ENCODE measurements at regions not wholly inside any gene's neighbourhood (a gene's known extent, or its start where the extent isn't known, plus 50 kb on each side); places are given as distances from the start of the nearest gene placed in this dataset.

DNA sequence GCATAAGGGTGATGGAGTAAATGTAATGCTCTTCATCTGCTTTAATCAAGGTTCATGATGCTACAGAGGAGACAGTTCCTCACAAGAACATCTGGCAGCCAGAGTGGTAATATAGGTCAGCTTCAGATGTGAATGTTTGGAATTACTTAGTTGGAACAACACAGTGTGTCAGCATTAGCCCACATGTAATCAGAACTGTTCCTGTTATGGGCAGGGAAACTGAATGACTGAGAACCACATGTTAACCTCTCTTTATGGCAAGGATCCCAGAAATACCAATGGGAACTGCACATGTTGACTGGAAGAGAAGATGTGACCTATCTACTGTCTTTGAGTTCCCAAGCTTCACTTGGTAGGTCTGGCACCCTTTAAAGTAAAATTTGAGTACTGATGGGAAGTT, 390.1 kb upstream of the PDE3A start:
- TF ChIP-seq, protein P1, sequence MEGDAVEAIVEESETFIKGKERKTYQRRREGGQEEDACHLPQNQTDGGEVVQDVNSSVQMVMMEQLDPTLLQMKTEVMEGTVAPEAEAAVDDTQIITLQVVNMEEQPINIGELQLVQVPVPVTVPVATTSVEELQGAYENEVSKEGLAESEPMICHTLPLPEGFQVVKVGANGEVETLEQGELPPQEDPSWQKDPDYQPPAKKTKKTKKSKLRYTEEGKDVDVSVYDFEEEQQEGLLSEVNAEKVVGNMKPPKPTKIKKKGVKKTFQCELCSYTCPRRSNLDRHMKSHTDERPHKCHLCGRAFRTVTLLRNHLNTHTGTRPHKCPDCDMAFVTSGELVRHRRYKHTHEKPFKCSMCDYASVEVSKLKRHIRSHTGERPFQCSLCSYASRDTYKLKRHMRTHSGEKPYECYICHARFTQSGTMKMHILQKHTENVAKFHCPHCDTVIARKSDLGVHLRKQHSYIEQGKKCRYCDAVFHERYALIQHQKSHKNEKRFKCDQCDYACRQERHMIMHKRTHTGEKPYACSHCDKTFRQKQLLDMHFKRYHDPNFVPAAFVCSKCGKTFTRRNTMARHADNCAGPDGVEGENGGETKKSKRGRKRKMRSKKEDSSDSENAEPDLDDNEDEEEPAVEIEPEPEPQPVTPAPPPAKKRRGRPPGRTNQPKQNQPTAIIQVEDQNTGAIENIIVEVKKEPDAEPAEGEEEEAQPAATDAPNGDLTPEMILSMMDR (IDR thresholded peaks at IDR 0.05), result no peak
- H3K36me3 Mint-ChIP-seq (ENCODE audit: low read depth), result no peaks in the 10 kb centered on the region
- H3K4me1 Mint-ChIP-seq (ENCODE audit: low read depth), result peaks cover 16% of the 10 kb centered on the region
- H3K27me3 Mint-ChIP-seq (ENCODE audit: low read depth), result no peaks in the 10 kb centered on the region
- no peak overlapping the region for H3K4me3 Mint-ChIP-seq (ENCODE audit: unreplicated experiment)
- no peak for DNase-seq (ENCODE audit: low spot score)
- H3K9me3 Mint-ChIP-seq (ENCODE audit: low read depth), result peaks cover 6% of the 10 kb centered on the region
- H3K27ac Mint-ChIP-seq (ENCODE audit: unreplicated experiment), result peak overlapping the region; percentile 17

DNA sequence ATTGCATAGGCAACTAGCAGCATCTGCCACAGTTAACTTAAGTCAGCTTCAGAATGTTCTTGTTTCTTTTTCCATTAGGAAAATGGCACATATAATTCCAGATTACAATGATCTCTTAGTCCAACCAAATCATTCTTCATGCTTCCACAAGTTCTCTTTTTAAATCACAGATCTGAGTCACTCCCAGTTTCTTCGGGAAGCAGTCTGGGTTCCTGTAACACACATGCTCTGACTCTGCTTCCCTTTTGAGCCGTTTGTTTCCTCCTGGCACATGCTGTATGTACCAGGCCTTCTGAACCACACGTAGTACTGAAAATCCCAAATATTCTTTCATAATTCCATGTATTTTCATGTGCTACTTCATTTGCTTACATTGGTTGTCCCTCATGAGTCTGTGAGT, 388.8 kb upstream of the PDE3A start:
- no peak for DNase-seq (ENCODE audit: low spot score)
- Mint-ChIP-seq H3K27me3 (ENCODE audit: low read depth) (no peaks in the 10 kb centered on the region), H3K9me3 (ENCODE audit: low read depth) (peaks cover 6% of the 10 kb centered on the region), H3K4me1 (ENCODE audit: low read depth) (peaks cover 11% of the 10 kb centered on the region), H3K27ac (ENCODE audit: unreplicated experiment) (no peak overlapping the region), H3K4me3 (ENCODE audit: unreplicated experiment) (no peak overlapping the region), H3K36me3 (ENCODE audit: low read depth) (no peaks in the 10 kb centered on the region)
- TF ChIP-seq, protein P1 (IDR thresholded peaks at IDR 0.05), result no peak

GRCh38 chr12:19981944-19982343, 386.4 kb upstream of the PDE3A start:
- Mint-ChIP-seq H3K27me3 (ENCODE audit: low read depth) (no peaks in the 10 kb centered on the region), H3K27ac (ENCODE audit: unreplicated experiment) (no peak overlapping the region), H3K4me1 (ENCODE audit: low read depth) (peaks cover 11% of the 10 kb centered on the region), H3K4me3 (ENCODE audit: unreplicated experiment) (no peak overlapping the region), H3K36me3 (ENCODE audit: low read depth) (no peaks in the 10 kb centered on the region), H3K9me3 (ENCODE audit: low read depth) (peaks cover 6% of the 10 kb centered on the region)
- TF ChIP-seq, protein P1 (IDR thresholded peaks at IDR 0.05), result no peak
- DNase-seq (ENCODE audit: low spot score), result no peak

- Mint-ChIP-seq H3K27ac (ENCODE audit: unreplicated experiment) (peak overlapping the region; percentile 8), H3K4me1 (ENCODE audit: low read depth) (peaks cover 37% of the 10 kb centered on the region), H3K36me3 (ENCODE audit: low read depth) (no peaks in the 10 kb centered on the region), H3K4me3 (ENCODE audit: unreplicated experiment) (no peak overlapping the region), H3K9me3 (ENCODE audit: low read depth) (no peaks in the 10 kb centered on the region), H3K27me3 (ENCODE audit: low read depth) (no peaks in the 10 kb centered on the region)
- TF ChIP-seq, protein P1 (IDR thresholded peaks at IDR 0.05), result no peak
- no peak for DNase-seq (ENCODE audit: low spot score)
These were observed 380.3 kb upstream of the PDE3A start for GRCh38 chr12:19988001-19988400.

DNA sequence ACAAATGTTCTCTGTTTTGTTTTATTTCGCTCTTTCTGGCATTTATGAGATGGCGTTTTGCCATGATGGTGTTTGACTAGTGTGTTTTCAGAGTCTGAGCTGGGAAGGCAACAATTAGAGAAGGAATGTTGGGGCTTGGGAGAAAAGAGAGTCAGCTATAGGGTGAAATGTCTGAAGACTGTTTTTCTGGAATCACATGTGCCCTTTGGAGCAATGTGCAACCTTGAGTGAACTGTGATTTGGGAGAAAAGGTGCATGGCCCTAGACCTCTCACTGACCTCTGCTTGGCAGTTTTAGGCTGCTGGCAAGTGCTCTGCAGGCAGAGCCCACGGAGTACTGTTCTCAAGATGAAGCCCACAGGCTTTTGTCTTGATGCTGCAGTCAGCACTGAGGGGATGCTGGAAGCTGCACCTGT, 379.9 kb upstream of the PDE3A start:
- TF ChIP-seq, protein P1 (IDR thresholded peaks at IDR 0.05), result no peak
- Mint-ChIP-seq H3K27ac (ENCODE audit: unreplicated experiment) (peak overlapping the region; percentile 8), H3K4me3 (ENCODE audit: unreplicated experiment) (no peak overlapping the region), H3K9me3 (ENCODE audit: low read depth) (no peaks in the 10 kb centered on the region), H3K36me3 (ENCODE audit: low read depth) (no peaks in the 10 kb centered on the region), H3K4me1 (ENCODE audit: low read depth) (peaks cover 37% of the 10 kb centered on the region), H3K27me3 (ENCODE audit: low read depth) (no peaks in the 10 kb centered on the region)
- no peak for DNase-seq (ENCODE audit: low spot score)

Measured in chondrocyte (in vitro differentiated cells).